ENCODE measurements at regions not wholly inside any gene's neighbourhood (a gene's known extent, or its start where the extent isn't known, plus 50 kb on each side); places are given as distances from the start of the nearest gene placed in this dataset.

DNA sequence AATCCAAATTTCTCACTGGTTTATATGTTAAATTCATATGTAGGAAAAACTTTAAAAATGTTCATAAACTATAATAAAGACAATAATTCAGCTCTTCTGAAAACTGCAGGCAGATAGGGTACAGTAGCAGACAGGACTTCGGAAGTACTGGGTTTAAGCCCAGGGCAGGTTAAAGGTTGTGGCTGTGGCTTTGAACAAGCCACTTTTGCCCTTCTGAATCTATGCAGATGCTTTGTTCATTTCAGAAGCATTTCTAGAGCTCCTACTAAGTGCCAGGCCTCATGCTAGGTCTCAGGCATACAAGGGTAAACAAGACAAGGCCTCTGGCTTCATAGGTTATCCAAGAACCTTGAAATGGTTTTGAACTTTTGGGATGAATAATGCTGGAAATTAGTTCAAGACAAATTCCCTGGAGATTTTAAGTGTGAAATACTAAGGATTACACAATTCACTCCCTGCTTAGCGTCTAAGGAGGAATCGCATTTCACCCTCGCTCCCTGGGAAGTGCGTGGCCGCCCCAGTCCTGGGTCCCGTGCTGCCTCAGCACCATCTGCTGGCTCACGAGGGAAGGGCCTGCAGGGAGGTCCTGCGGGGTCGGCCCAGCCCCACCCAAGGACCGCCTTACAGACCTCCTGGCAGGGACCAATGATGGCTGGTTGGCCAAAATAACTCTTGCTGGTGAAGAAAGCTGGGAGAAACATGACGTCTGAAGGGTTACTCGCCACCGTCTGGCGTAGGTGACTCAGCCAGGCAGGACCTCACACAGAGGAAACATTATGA is 67.7 kb upstream of the L3MBTL4 start:
- no peaks in the 10 kb centered on the region for H3K27me3 ChIP-seq
- DNase-seq, result peak; percentile 28
- peak; percentile 61 for TF ChIP-seq CTCF (IDR thresholded peaks at IDR 0.05)
- intact Hi-C loops (cut with DNase I), result loop anchor here (5.0 kb wide), 1 partner anchor 605 kb away; no protein-coding TSS in a partner anchor
- no peaks in the 10 kb centered on the region for H3K36me3 ChIP-seq
- H3K4me1 ChIP-seq, result no peaks in the 10 kb centered on the region
- H3K9me3 ChIP-seq, result no peaks in the 10 kb centered on the region
- H3K4me3 ChIP-seq, result no peak overlapping the region
- H3K27ac ChIP-seq, result no peak overlapping the region
- no peak overlapping the region for H3K9ac ChIP-seq (ENCODE audit: low read depth in 2 of 2, low read length in 2 of 2)

DNA sequence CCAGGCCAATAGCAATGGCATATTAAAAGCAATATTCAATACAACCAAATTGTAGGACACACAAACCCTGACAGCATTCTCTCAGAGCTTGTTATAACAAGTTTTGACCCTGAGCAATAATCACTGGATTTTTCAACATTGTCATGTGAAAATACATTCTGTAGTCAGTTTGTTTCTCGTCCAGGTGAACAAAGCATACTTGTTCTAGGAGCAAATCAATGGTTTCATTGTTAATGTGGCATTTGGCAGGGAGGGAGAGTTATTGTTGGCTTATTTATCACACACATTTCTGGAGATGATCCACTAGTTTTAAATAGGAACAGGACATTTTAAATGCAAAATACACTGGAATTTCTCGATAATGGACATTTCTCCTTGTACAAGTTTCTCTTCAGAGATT is 69.9 kb upstream of the L3MBTL4 start:
- H3K27ac ChIP-seq, result no peak overlapping the region

GRCh38 chr18:6486313-6486712 is 71.6 kb upstream of the L3MBTL4 start:
- Histone ChIP-seq H3K9ac (ENCODE audit: low read depth in 2 of 2, low read length in 2 of 2) (no peak overlapping the region), H3K4me1 (no peaks in the 10 kb centered on the region)
- DNase-seq, result no peak

More for the DNA sequence above, 69.9 kb upstream of the L3MBTL4 start:
- intact Hi-C loops (cut with DNase I), result loop anchor here (5.0 kb wide), 1 partner anchor 607 kb away; no protein-coding TSS in a partner anchor
- DNase-seq, result no peak
- H3K36me3 ChIP-seq, result no peaks in the 10 kb centered on the region
- H3K9ac ChIP-seq (ENCODE audit: low read depth in 2 of 2, low read length in 2 of 2), result no peak overlapping the region
- no peaks in the 10 kb centered on the region for H3K27me3 ChIP-seq
- no peaks in the 10 kb centered on the region for H3K4me1 ChIP-seq
- TF ChIP-seq CTCF (IDR thresholded peaks at IDR 0.05), result no peak
- H3K9me3 ChIP-seq, result no peaks in the 10 kb centered on the region
- no peak overlapping the region for H3K4me3 ChIP-seq

GRCh38 chr18:6486764-6487426 is 72.2 kb upstream of the L3MBTL4 start:
- intact Hi-C loops (cut with DNase I), result no loop called here
- TF ChIP-seq CTCF (IDR thresholded peaks at IDR 0.05), result no peak

More at GRCh38 chr18:6486313-6486712, 71.6 kb upstream of the L3MBTL4 start:
- Histone ChIP-seq H3K9me3 (no peaks in the 10 kb centered on the region), H3K27ac (no peak overlapping the region), H3K27me3 (no peaks in the 10 kb centered on the region), H3K4me3 (no peak overlapping the region), H3K36me3 (no peaks in the 10 kb centered on the region)
- intact Hi-C loops (cut with DNase I), result no loop called here
- TF ChIP-seq CTCF (IDR thresholded peaks at IDR 0.05), result no peak

GRCh38 chr18:6487968-6488367 is 73.3 kb upstream of the L3MBTL4 start:
- H3K9ac ChIP-seq (ENCODE audit: low read depth in 2 of 2, low read length in 2 of 2), result no peak overlapping the region
- DNase-seq, result no peak
- TF ChIP-seq CTCF (IDR thresholded peaks at IDR 0.05), result no peak
- H3K27me3 ChIP-seq, result no peaks in the 10 kb centered on the region
- intact Hi-C loops (cut with DNase I), result no loop called here
- H3K4me1 ChIP-seq, result no peaks in the 10 kb centered on the region
- H3K4me3 ChIP-seq, result no peak overlapping the region
- no peak overlapping the region for H3K27ac ChIP-seq
- no peaks in the 10 kb centered on the region for H3K36me3 ChIP-seq
- H3K9me3 ChIP-seq, result no peaks in the 10 kb centered on the region

More at GRCh38 chr18:6486764-6487426, 72.2 kb upstream of the L3MBTL4 start:
- Histone ChIP-seq H3K4me1 (no peaks in the 10 kb centered on the region), H3K27ac (no peak overlapping the region), H3K27me3 (no peaks in the 10 kb centered on the region), H3K9me3 (no peaks in the 10 kb centered on the region), H3K36me3 (no peaks in the 10 kb centered on the region), H3K4me3 (no peak overlapping the region), H3K9ac (ENCODE audit: low read depth in 2 of 2, low read length in 2 of 2) (no peak overlapping the region)
- no peak for DNase-seq

Data from colonic mucosa (tissue), 4 donors.